GM12878 (cell line): ENCODE measurements at regions not wholly inside any gene's neighbourhood (a gene's known extent, or its start where the extent isn't known, plus 50 kb on each side); places are given as distances from the start of the nearest gene placed in this dataset.

Experiments used
- E2F8 ChIP-seq: fragments of 450-650 bp; IDR thresholded peaks from 2 replicates; pipeline ENCODE4 v1.6.1; 2018; ENCODE audit warnings: mild to moderate bottlenecking, low read depth, moderate library complexity; ENCODE audit not compliant: partially characterized antibody
- KDM1A ChIP-seq: fragments of 200-600 bp; sonication (generic); IDR thresholded peaks from 2 replicates; pipeline ENCODE4 v1.6.1; 2016; ENCODE audit warnings: borderline replicate concordance
- SMAD1 ChIP-seq: fragments of 450-650 bp; IDR thresholded peaks from 2 replicates; pipeline ENCODE4 v1.6.1; 2018; ENCODE audit warnings: mild to moderate bottlenecking, low read depth; ENCODE audit not compliant: partially characterized antibody
- SMC3 ChIP-seq: IDR thresholded peaks from 2 replicates; pipeline ENCODE4 v1.6.1; 2011; ENCODE audit warnings: low read length, improper control_type of control experiment, borderline replicate concordance
- ZNF274 ChIP-seq: IDR thresholded peaks from one replicate; pipeline ENCODE4 v1.8.0; 2011; ENCODE audit not compliant: insufficient read length, insufficient read depth
- TF ChIP-seq, protein P1 (sequence below): IDR thresholded peaks from 2 replicates; pipeline ENCODE4 v1.6.1; 2012; ENCODE audit warnings: improper control_type of control experiment, low read depth, low read length; ENCODE audit not compliant: insufficient replicate concordance

DNA sequence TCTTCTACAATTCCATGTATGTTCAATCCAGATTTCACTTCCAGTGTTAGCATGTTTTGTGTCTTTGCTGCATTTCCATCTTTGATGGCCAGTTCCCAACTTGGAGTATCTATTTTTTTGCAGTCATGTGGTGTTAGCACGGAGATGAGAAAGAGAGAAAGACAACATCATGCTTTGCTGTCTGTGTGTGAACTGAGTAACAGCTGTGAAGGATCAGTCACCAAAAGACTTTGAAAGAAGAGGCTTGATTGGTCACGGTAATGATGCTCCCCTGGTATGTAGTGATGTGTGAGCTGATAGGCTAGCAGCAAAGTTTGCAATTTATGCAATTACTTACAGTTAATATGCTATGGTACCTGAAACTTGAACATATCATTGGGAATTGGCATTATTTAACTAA is 731.3 kb upstream of the NRSN1 start (continued):
- TF ChIP-seq, protein P1, sequence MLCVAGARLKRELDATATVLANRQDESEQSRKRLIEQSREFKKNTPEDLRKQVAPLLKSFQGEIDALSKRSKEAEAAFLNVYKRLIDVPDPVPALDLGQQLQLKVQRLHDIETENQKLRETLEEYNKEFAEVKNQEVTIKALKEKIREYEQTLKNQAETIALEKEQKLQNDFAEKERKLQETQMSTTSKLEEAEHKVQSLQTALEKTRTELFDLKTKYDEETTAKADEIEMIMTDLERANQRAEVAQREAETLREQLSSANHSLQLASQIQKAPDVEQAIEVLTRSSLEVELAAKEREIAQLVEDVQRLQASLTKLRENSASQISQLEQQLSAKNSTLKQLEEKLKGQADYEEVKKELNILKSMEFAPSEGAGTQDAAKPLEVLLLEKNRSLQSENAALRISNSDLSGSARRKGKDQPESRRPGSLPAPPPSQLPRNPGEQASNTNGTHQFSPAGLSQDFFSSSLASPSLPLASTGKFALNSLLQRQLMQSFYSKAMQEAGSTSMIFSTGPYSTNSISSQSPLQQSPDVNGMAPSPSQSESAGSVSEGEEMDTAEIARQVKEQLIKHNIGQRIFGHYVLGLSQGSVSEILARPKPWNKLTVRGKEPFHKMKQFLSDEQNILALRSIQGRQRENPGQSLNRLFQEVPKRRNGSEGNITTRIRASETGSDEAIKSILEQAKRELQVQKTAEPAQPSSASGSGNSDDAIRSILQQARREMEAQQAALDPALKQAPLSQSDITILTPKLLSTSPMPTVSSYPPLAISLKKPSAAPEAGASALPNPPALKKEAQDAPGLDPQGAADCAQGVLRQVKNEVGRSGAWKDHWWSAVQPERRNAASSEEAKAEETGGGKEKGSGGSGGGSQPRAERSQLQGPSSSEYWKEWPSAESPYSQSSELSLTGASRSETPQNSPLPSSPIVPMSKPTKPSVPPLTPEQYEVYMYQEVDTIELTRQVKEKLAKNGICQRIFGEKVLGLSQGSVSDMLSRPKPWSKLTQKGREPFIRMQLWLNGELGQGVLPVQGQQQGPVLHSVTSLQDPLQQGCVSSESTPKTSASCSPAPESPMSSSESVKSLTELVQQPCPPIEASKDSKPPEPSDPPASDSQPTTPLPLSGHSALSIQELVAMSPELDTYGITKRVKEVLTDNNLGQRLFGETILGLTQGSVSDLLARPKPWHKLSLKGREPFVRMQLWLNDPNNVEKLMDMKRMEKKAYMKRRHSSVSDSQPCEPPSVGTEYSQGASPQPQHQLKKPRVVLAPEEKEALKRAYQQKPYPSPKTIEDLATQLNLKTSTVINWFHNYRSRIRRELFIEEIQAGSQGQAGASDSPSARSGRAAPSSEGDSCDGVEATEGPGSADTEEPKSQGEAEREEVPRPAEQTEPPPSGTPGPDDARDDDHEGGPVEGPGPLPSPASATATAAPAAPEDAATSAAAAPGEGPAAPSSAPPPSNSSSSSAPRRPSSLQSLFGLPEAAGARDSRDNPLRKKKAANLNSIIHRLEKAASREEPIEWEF, result no peak
- TF ChIP-seq ZNF274 (no peak), SMAD1 (no peak), KDM1A (no peak), E2F8 (no peak), SMC3 (no peak)
